Mesenchymal stem cell (in vitro differentiated cells and primary cell): ENCODE measurements at regions not wholly inside any gene's neighbourhood (a gene's known extent, or its start where the extent isn't known, plus 50 kb on each side); places are given as distances from the start of the nearest gene placed in this dataset.

Experiments
- DNase-seq: peaks from one replicate; pipeline ENCODE4 v3.0.0-alpha.2; 2013
- H2AFZ ChIP-seq: one replicate; pipeline ENCODE4 v1.6.1; 2013; ENCODE audit warnings: low read depth, mild to moderate bottlenecking, control low read depth, inconsistent platforms, low read length, moderate library complexity
- H2AK5ac ChIP-seq: 2 replicates; pipeline ENCODE4 v1.6.1; 2013; ENCODE audit warnings: low read length, moderate library complexity, mild to moderate bottlenecking, inconsistent platforms; ENCODE audit not compliant: severe bottlenecking
- H2BK120ac ChIP-seq: one replicate; pipeline ENCODE4 v1.6.1; 2013; ENCODE audit warnings: low read depth, mild to moderate bottlenecking, inconsistent platforms, low read length, moderate library complexity
- H2BK12ac ChIP-seq, 2 experiments: one replicate each; pipeline ENCODE4 v1.6.1; 2013; ENCODE audit warnings: inconsistent platforms in 2 of 2, low read length in 2 of 2, mild to moderate bottlenecking in 2 of 2, moderate library complexity in 2 of 2, control low read depth in 1 of 2
- H2BK15ac ChIP-seq: one replicate; pipeline ENCODE4 v1.6.1; 2013; ENCODE audit warnings: mild to moderate bottlenecking, low read depth, inconsistent platforms; ENCODE audit not compliant: poor library complexity, severe bottlenecking
- H2BK5ac ChIP-seq: 2 replicates; pipeline ENCODE4 v1.6.1; 2013; ENCODE audit warnings: low read depth, mild to moderate bottlenecking, low read length, control low read depth, inconsistent platforms; ENCODE audit not compliant: poor library complexity, severe bottlenecking
- H3K14ac ChIP-seq, 2 experiments: one replicate each; pipeline ENCODE4 v1.6.1; 2013; ENCODE audit warnings: inconsistent platforms in 2 of 2, low read length in 2 of 2, control low read depth in 1 of 2, mild to moderate bottlenecking in 1 of 2, moderate library complexity in 1 of 2
- H3K18ac ChIP-seq, 2 experiments: one replicate each; pipeline ENCODE4 v1.6.1; 2013; ENCODE audit warnings: inconsistent platforms in 2 of 2, low read length in 2 of 2, control low read depth in 1 of 2, low read depth in 1 of 2, mild to moderate bottlenecking in 1 of 2
- H3K23ac ChIP-seq, 2 experiments: one replicate each; pipeline ENCODE4 v1.6.1; 2013; ENCODE audit warnings: inconsistent platforms in 2 of 2, low read length in 2 of 2, mild to moderate bottlenecking in 2 of 2, moderate library complexity in 2 of 2, control low read depth in 1 of 2
- H3K27ac ChIP-seq: 2 replicates; pipeline ENCODE4 v1.5.1; 2013; ENCODE audit warnings: mild to moderate bottlenecking, moderate library complexity, low read length, control low read depth, inconsistent platforms; ENCODE audit not compliant: poor library complexity, severe bottlenecking
- H3K27me3 ChIP-seq, 2 experiments: 2 replicates each; pipeline versions ENCODE4 v1.6.1 to v1.7.0; 2013; ENCODE audit warnings: low read length in 2 of 2, mild to moderate bottlenecking in 2 of 2, moderate library complexity in 2 of 2, control low read depth in 1 of 2, inconsistent platforms in 1 of 2; ENCODE audit not compliant: control insufficient read depth in 1 of 2, insufficient read depth in 1 of 2
- H3K36me3 ChIP-seq, 2 experiments: 2 replicates each; pipeline versions ENCODE4 v1.6.1 to v1.7.0; 2013; ENCODE audit warnings: low read length in 2 of 2, control low read depth in 1 of 2, inconsistent platforms in 1 of 2, low read depth in 1 of 2, mild to moderate bottlenecking in 1 of 2; ENCODE audit not compliant: insufficient read depth in 2 of 2, control insufficient read depth in 1 of 2
- H3K4ac ChIP-seq, 2 experiments: one replicate each; pipeline ENCODE4 v1.6.1; 2013; ENCODE audit warnings: inconsistent platforms in 2 of 2, low read length in 2 of 2, mild to moderate bottlenecking in 2 of 2, moderate library complexity in 2 of 2, control low read depth in 1 of 2, low read depth in 1 of 2
- H3K4me1 ChIP-seq: 2 replicates; pipeline ENCODE4 v1.6.1; 2013; ENCODE audit warnings: low read depth, low read length, control low read depth; ENCODE audit not compliant: control insufficient read depth, insufficient read depth
- H3K4me2 ChIP-seq: 2 replicates; pipeline ENCODE4 v1.6.1; 2013; ENCODE audit warnings: low read length, mild to moderate bottlenecking, inconsistent platforms; ENCODE audit not compliant: poor library complexity, severe bottlenecking
- H3K4me3 ChIP-seq, 2 experiments: 2 replicates each; pipeline versions ENCODE4 v1.5.1 to v1.7.0; 2013; ENCODE audit warnings: low read length in 2 of 2, mild to moderate bottlenecking in 2 of 2, control low read depth in 1 of 2, low read depth in 1 of 2; ENCODE audit not compliant: insufficient read depth in 1 of 2
- H3K79me1 ChIP-seq: replicated peaks from 2 replicates; pipeline ENCODE4 v1.6.1; 2013; ENCODE audit warnings: mild to moderate bottlenecking, control low read depth, low read length, inconsistent platforms; ENCODE audit not compliant: poor library complexity, severe bottlenecking
- H3K9ac ChIP-seq: 2 replicates; pipeline ENCODE4 v1.7.0; 2013; ENCODE audit warnings: mild to moderate bottlenecking, low read length, moderate library complexity
- H3K9me3 ChIP-seq: 2 replicates; pipeline ENCODE4 v1.7.0; 2013; ENCODE audit warnings: mild to moderate bottlenecking, low read length; ENCODE audit not compliant: control insufficient read depth
- H4K8ac ChIP-seq: one replicate; pipeline ENCODE4 v1.6.1; 2013; ENCODE audit warnings: inconsistent platforms, mild to moderate bottlenecking, low read length, moderate library complexity
- H4K91ac ChIP-seq: one replicate; pipeline ENCODE4 v1.6.1; 2013; ENCODE audit warnings: mild to moderate bottlenecking, low read length, inconsistent platforms
- WGBS: methylation state at CpG from one replicate; pipeline ENCODE4 v1.1.7; 2013; ENCODE audit warnings: mixed read lengths; 5-methylcytosine and 5-hydroxymethylcytosine counted together

DNA sequence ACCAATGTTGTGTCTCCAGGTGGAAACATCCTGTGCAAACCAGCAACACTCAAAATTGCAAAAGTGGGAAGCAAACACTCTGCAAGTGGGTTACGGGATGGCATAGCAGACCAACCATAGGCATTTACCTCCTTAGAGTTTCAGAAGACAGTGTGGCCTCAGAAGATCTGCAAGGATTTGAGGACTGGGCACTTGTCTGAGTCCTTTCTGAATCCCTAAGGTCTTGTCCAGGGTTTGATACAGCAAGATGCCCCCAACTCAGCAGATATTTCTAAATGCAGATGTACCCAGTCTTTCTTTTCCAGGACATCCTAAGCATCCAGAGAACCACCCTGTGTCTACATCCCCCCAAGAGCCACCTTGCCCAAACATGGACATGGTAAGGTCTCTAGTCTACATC lies 51.7 kb upstream of the SHANK2 start:
- no peak for DNase-seq
- H3K4ac ChIP-seq = no peak overlapping the region
- H3K4me3 ChIP-seq = no peak overlapping the region
- no peak overlapping the region for H4K8ac ChIP-seq
- peaks cover 21% of the 10 kb centered on the region for H3K4me1 ChIP-seq
- no peak overlapping the region for H3K9ac ChIP-seq
- H2BK5ac ChIP-seq = no peak overlapping the region
- H3K4me2 ChIP-seq = no peak overlapping the region
- 90% methylated on average over 1 of the region's 1 CpG for WGBS
- no peak overlapping the region for H3K27ac ChIP-seq
- no peak overlapping the region for H3K23ac ChIP-seq
- H3K27me3 ChIP-seq = peaks cover 0 to 6% of the 10 kb centered on the region in 2 experiments
- H3K36me3 ChIP-seq = no peaks in the 10 kb centered on the region
- H2BK12ac ChIP-seq = no peak overlapping the region
- H2BK15ac ChIP-seq = no peak overlapping the region
- H3K14ac ChIP-seq = no peak overlapping the region
- no peaks in the 10 kb centered on the region for H3K9me3 ChIP-seq
- H3K79me1 ChIP-seq = no peaks in the 10 kb centered on the region
- H2BK120ac ChIP-seq = no peak overlapping the region
- no peak overlapping the region for H3K18ac ChIP-seq
- no peak overlapping the region for H2AK5ac ChIP-seq
- no peak overlapping the region for H2AFZ ChIP-seq
- H4K91ac ChIP-seq = no peak overlapping the region

GRCh38 chr11:71302911-71303310 lies 50.5 kb upstream of the SHANK2 start:
- Histone ChIP-seq H3K4me2 (no peak overlapping the region), H3K4me3 (no peak overlapping the region), H2BK5ac (no peak overlapping the region), H3K36me3 (no peaks in the 10 kb centered on the region), H2AK5ac (no peak overlapping the region), H3K79me1 (no peaks in the 10 kb centered on the region), H3K18ac (no peak overlapping the region), H2AFZ (no peak overlapping the region), H3K4me1 (peaks cover 29% of the 10 kb centered on the region), H3K27me3 (peaks cover 0 to 6% of the 10 kb centered on the region in 2 experiments), H4K8ac (no peak overlapping the region), H4K91ac (no peak overlapping the region), H3K27ac (no peak overlapping the region), H3K9me3 (no peaks in the 10 kb centered on the region), H2BK15ac (no peak overlapping the region), H3K23ac (no peak overlapping the region), H3K9ac (no peak overlapping the region), H2BK120ac (no peak overlapping the region), H2BK12ac (no peak overlapping the region), H3K14ac (no peak overlapping the region), H3K4ac (no peak overlapping the region)
- 67% methylated on average over 1 of the region's 2 CpGs for WGBS
- DNase-seq = peak; percentile 31

DNA sequence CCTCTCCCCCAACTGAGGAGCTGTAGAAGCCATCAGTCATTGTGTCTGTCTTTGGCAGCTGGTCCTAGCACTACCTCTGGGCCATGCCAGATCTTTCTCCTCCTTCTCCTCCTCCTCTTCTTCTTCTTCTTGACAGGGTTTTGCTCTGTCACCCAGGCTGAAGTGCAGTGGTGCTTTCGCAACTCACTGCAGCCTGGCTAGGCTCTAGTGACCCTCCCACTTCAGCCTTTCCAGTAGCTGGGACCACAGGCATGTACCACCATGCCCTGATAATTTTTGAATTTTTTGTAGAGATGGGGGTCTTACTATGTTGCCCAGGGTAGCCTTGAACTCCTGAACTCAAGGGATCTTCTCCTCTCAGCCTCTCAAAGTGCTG lies 50.1 kb upstream of the SHANK2 start:
- peak; percentile 30 for DNase-seq
- H3K79me1 ChIP-seq = no peaks in the 10 kb centered on the region
- no peak overlapping the region for H2BK120ac ChIP-seq
- H3K18ac ChIP-seq = no peak overlapping the region
- H3K4ac ChIP-seq = no peak overlapping the region
- no peak overlapping the region for H3K4me2 ChIP-seq
- no peaks in the 10 kb centered on the region for H3K36me3 ChIP-seq
- no peak overlapping the region for H3K27ac ChIP-seq
- no peak overlapping the region for H2BK12ac ChIP-seq
- H3K4me3 ChIP-seq = no peak overlapping the region
- no peak overlapping the region for H3K9ac ChIP-seq
- H2AFZ ChIP-seq = no peak overlapping the region
- H2BK15ac ChIP-seq = no peak overlapping the region
- H3K9me3 ChIP-seq = no peaks in the 10 kb centered on the region
- H4K8ac ChIP-seq = no peak overlapping the region
- peaks cover 29% of the 10 kb centered on the region for H3K4me1 ChIP-seq
- no peak overlapping the region for H4K91ac ChIP-seq
- WGBS = no CpG with 5 or more reads among the region's 1 CpG
- H3K23ac ChIP-seq = no peak overlapping the region
- peaks cover 0 to 5% of the 10 kb centered on the region in 2 experiments for H3K27me3 ChIP-seq
- H3K14ac ChIP-seq = no peak overlapping the region
- H2BK5ac ChIP-seq = no peak overlapping the region
- H2AK5ac ChIP-seq = peak overlapping the region; percentile 40
